ENCODE measurements at regions not wholly inside any gene's neighbourhood (a gene's known extent, or its start where the extent isn't known, plus 50 kb on each side); places are given as distances from the start of the nearest gene placed in this dataset.

GRCh38 chr12:46109343-46110222 lies 119.2 kb upstream of the SCAF11 start:
- CTCF ChIA-PET = interaction anchor here (1.0 kb wide), 1 partner anchor 16 kb away, joined by 4 read pairs; no protein-coding TSS in a partner anchor
- TF ChIP-seq JUN (IDR thresholded peaks at IDR 0.05; ENCODE audit: borderline replicate concordance, insufficient read depth, insufficient read length, low read depth) (no peak), FOS (IDR thresholded peaks at IDR 0.05; ENCODE audit: borderline replicate concordance, insufficient read depth, low read length) (no peak), POLR2A (IDR thresholded peaks at IDR 0.05; ENCODE audit: low read depth, low read length) (no peak), GATA2 (IDR thresholded peaks at IDR 0.05; ENCODE audit: insufficient read depth, insufficient read length, low read depth, low read length) (no peak), POLR2AphosphoS5 (IDR thresholded peaks at IDR 0.05; ENCODE audit: insufficient read depth, low read depth, low read length) (no peak), CTCF (IDR thresholded peaks at IDR 0.05; ENCODE audit: extremely low read depth in 1 of 2, insufficient read depth in 1 of 2, low read depth in 1 of 2, low read length in 2 of 2) (no peak), MYC (IDR thresholded peaks at IDR 0.05; ENCODE audit: low read depth, low read length) (no peak), EZH2 (IDR thresholded peaks at IDR 0.05; ENCODE audit: borderline replicate concordance, low read depth, low read length, severe bottlenecking) (no peak)
- TF ChIP-seq, protein P1, sequence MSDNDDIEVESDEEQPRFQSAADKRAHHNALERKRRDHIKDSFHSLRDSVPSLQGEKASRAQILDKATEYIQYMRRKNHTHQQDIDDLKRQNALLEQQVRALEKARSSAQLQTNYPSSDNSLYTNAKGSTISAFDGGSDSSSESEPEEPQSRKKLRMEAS (IDR thresholded peaks at IDR 0.05; ENCODE audit: insufficient read depth, insufficient read length) = no peak

More at GRCh38 chr12:46109343-46110222, 119.2 kb upstream of the SCAF11 start:
- H3K36me3 ChIP-seq (ENCODE audit: control insufficient read depth in 2 of 2, extremely low read depth in 1 of 2, insufficient read depth in 2 of 2, low read length in 2 of 2) = no peaks in the 10 kb centered on the region
- dilution Hi-C loops (cut with MboI; ENCODE audit: extremely low pct_ligation_motif_present, low sequenced_read_pairs) = no loop called here
- DNase-seq (ENCODE audit: low read depth, low spot score) = no peak
- no TSS peak for BruUV-seq (replicated peaks)
- no peaks in the 10 kb centered on the region for H3K9me1 ChIP-seq (replicated peaks; ENCODE audit: control insufficient read depth, extremely low read depth, insufficient read depth, low read length)
- H3K27me3 ChIP-seq (ENCODE audit: control insufficient read depth in 2 of 2, insufficient read depth in 2 of 2, low read length in 2 of 2) = peaks cover 0 to 4% of the 10 kb centered on the region in 2 experiments
- no peak for FAIRE-seq
- H3K4me3 ChIP-seq (replicated peaks in 1 of 3; ENCODE audit: insufficient read depth in 1 of 3, low read depth in 1 of 3, low read length in 3 of 3) = no peak overlapping the region
- no peak overlapping the region for H3K4me2 ChIP-seq (ENCODE audit: insufficient read depth, low read length)
- POLR2A ChIA-PET = no interaction called here
- H2AFZ ChIP-seq (ENCODE audit: low read depth, low read length) = no peak overlapping the region
- H3K27ac ChIP-seq (ENCODE audit: insufficient read depth, low read depth, low read length) = no peak overlapping the region
- no peaks in the 10 kb centered on the region for H3K79me2 ChIP-seq (ENCODE audit: control insufficient read depth, insufficient read depth, low read length)
- no peak overlapping the region for H3K9ac ChIP-seq (replicated peaks; ENCODE audit: extremely low read depth, insufficient read depth, low read length)
- H3K4me1 ChIP-seq (ENCODE audit: control insufficient read depth, extremely low read depth, insufficient read depth, low read length) = no peaks in the 10 kb centered on the region
- intact Hi-C loops (cut with micrococcal nuclease) = no loop called here
- H3K9me3 ChIP-seq (replicated peaks; ENCODE audit: control insufficient read depth, insufficient read depth, low read length) = no peaks in the 10 kb centered on the region
- no peaks in the 10 kb centered on the region for H4K20me1 ChIP-seq (replicated peaks; ENCODE audit: control insufficient read depth, extremely low read depth, insufficient read depth, low read length)

Measured in endothelial cell of umbilical vein (primary cell).